Endothelial cell of umbilical vein (primary cell): ENCODE measurements at regions not wholly inside any gene's neighbourhood (a gene's known extent, or its start where the extent isn't known, plus 50 kb on each side); places are given as distances from the start of the nearest gene placed in this dataset.

Experiments
- BruUV-seq: library from RNA; stranded (reverse); fragments of 400-500 nt; replicated peaks from 2 replicates; lab custom pipeline; 2021; lab: Mats Ljungman, UMichigan
- CTCF ChIA-PET: fragments of 300-600, 350-600 bp; sonication (Branson Sonifier 250); formaldehyde crosslinking; loops from one replicate; lab custom pipeline; 2021; ENCODE audit warnings: antibody characterized with exemption, inconsistent platforms; lab: Charles Lee
- POLR2A ChIA-PET: fragments of 300-600, 350-600 bp; sonication (Branson Sonifier 250); formaldehyde crosslinking; loops from one replicate; lab custom pipeline; 2021; ENCODE audit warnings: antibody characterized with exemption, inconsistent platforms; lab: Charles Lee
- DNase-seq: peaks from one replicate; pipeline ENCODE4 v3.0.0-alpha.2; 2011; ENCODE audit warnings: low read depth, low spot score
- FAIRE-seq: peaks from 2 replicates; lab custom pipeline; 2011; peaks lifted over from hg19 to GRCh38; lab: Jason Lieb, UNC
- H2AFZ ChIP-seq: 2 replicates; pipeline ENCODE4 v1.6.0; 2012; ENCODE audit warnings: low read depth, low read length, control low read depth, inconsistent platforms
- H3K27ac ChIP-seq: 2 replicates; pipeline ENCODE4 v1.5.1; 2011; ENCODE audit warnings: low read depth, mild to moderate bottlenecking, control low read depth, low read length, moderate library complexity; ENCODE audit not compliant: insufficient read depth
- H3K27me3 ChIP-seq, 2 experiments: 2 replicates each; pipeline versions ENCODE4 v1.6.0 to v1.6.1; 2011; ENCODE audit warnings: low read length in 2 of 2, mixed read lengths in 1 of 2; ENCODE audit not compliant: control insufficient read depth in 2 of 2, insufficient read depth in 2 of 2
- H3K36me3 ChIP-seq, 2 experiments: 2 replicates in 1 of 2; 3 replicates in 1 of 2; pipeline ENCODE4 v1.5.1; 2011; ENCODE audit warnings: low read length in 2 of 2, mild to moderate bottlenecking in 1 of 2, moderate library complexity in 1 of 2; ENCODE audit not compliant: control insufficient read depth in 2 of 2, insufficient read depth in 2 of 2; ENCODE audit errors: extremely low read depth in 1 of 2
- H3K4me1 ChIP-seq: 3 replicates; pipeline ENCODE4 v1.5.1; 2011; ENCODE audit warnings: mild to moderate bottlenecking, low read length; ENCODE audit not compliant: control insufficient read depth, insufficient read depth; ENCODE audit errors: extremely low read depth
- H3K4me2 ChIP-seq: 2 replicates; pipeline ENCODE4 v1.6.1; 2011; ENCODE audit warnings: low read length, control low read depth, mixed read lengths; ENCODE audit not compliant: insufficient read depth
- H3K4me3 ChIP-seq, 3 experiments: fragments of 200-600 bp in 1 of 3; sonication (generic), shearing (Covaris generic) in 1 of 3; replicated peaks in 1 of 3; 2 replicates each; pipeline ENCODE4 v1.5.1; 2011 to 2016; ENCODE audit warnings: control low read depth in 3 of 3, low read length in 3 of 3, mild to moderate bottlenecking in 2 of 3, inconsistent platforms in 1 of 3, low read depth in 1 of 3, moderate library complexity in 1 of 3; ENCODE audit not compliant: insufficient read depth in 1 of 3
- H3K79me2 ChIP-seq: 2 replicates; pipeline ENCODE4 v1.6.0; 2012; ENCODE audit warnings: low read length, inconsistent platforms; ENCODE audit not compliant: control insufficient read depth, insufficient read depth
- H3K9ac ChIP-seq: replicated peaks from 2 replicates; pipeline ENCODE3; 2011; ENCODE audit warnings: low read length, control low read depth; ENCODE audit not compliant: insufficient read depth; ENCODE audit errors: extremely low read depth
- H3K9me1 ChIP-seq: replicated peaks from 3 replicates; pipeline ENCODE4 v1.6.0; 2011; ENCODE audit warnings: mild to moderate bottlenecking, low read length; ENCODE audit not compliant: control insufficient read depth, insufficient read depth; ENCODE audit errors: extremely low read depth
- H3K9me3 ChIP-seq: replicated peaks from 2 replicates; pipeline ENCODE4 v1.5.1; 2012; ENCODE audit warnings: low read length, inconsistent platforms; ENCODE audit not compliant: control insufficient read depth, insufficient read depth
- H4K20me1 ChIP-seq: replicated peaks from 2 replicates; pipeline ENCODE3; 2011; ENCODE audit warnings: mild to moderate bottlenecking, low read length; ENCODE audit not compliant: control insufficient read depth, insufficient read depth; ENCODE audit errors: extremely low read depth
- CTCF ChIP-seq, 2 donors: IDR thresholded peaks; 1 replicate in 1 of 2; 2 replicates in 1 of 2; pipeline ENCODE4 v1.5.1; 2011; ENCODE audit warnings: low read length in 2 of 2, mild to moderate bottlenecking in 2 of 2, moderate library complexity in 2 of 2, control low read depth in 1 of 2, inconsistent platforms in 1 of 2, low read depth in 1 of 2; ENCODE audit not compliant: insufficient read depth in 1 of 2; ENCODE audit errors: extremely low read depth in 1 of 2
- EZH2 ChIP-seq: IDR thresholded peaks from 2 replicates; pipeline ENCODE4 v1.6.1; 2012; ENCODE audit warnings: borderline replicate concordance, low read depth, mild to moderate bottlenecking, moderate library complexity, low read length, inconsistent platforms; ENCODE audit not compliant: severe bottlenecking
- FOS ChIP-seq: IDR thresholded peaks from 2 replicates; pipeline ENCODE4 v1.6.1; 2011; ENCODE audit warnings: mild to moderate bottlenecking, low read length, moderate library complexity, borderline replicate concordance; ENCODE audit not compliant: insufficient read depth
- GATA2 ChIP-seq: IDR thresholded peaks from 2 replicates; pipeline ENCODE4 v1.7.0; 2011; ENCODE audit warnings: low read depth, mild to moderate bottlenecking, moderate library complexity, mixed read lengths, low read length; ENCODE audit not compliant: insufficient read length, insufficient read depth
- JUN ChIP-seq: IDR thresholded peaks from 2 replicates; pipeline ENCODE4 v1.6.1; 2011; ENCODE audit warnings: borderline replicate concordance, low read depth; ENCODE audit not compliant: insufficient read length, insufficient read depth
- MAX ChIP-seq: IDR thresholded peaks from 2 replicates; pipeline ENCODE4 v1.6.1; 2011; ENCODE audit not compliant: insufficient read depth, insufficient read length
- MYC ChIP-seq: IDR thresholded peaks from one replicate; pipeline ENCODE4 v1.6.1; 2011; ENCODE audit warnings: mild to moderate bottlenecking, low read depth, low read length
- POLR2AphosphoS5 ChIP-seq: IDR thresholded peaks from 2 replicates; pipeline ENCODE4 v1.6.1; 2012; ENCODE audit warnings: low read depth, mild to moderate bottlenecking, control low read depth, low read length, moderate library complexity; ENCODE audit not compliant: insufficient read depth
- dilution Hi-C: fragments of 300-500 bp; cut with MboI; formaldehyde crosslinking; loops from one replicate; pipeline ENCODE4 v1.15.0; 2019; ENCODE audit warnings: low sequenced_read_pairs; ENCODE audit not compliant: extremely low pct_ligation_motif_present
- intact Hi-C: fragments of 100-400 bp; cut with micrococcal nuclease; formaldehyde crosslinking; loops from one replicate; pipeline ENCODE4 v1.10.0; 2022

GRCh38 chr12:131380965-131381705 is 329.8 kb upstream of the SFSWAP start:
- CTCF ChIA-PET: no interaction called here
- no TSS peak for BruUV-seq
- dilution Hi-C loops: no loop called here
- Histone ChIP-seq H3K4me3 (no peak overlapping the region), H4K20me1 (no peaks in the 10 kb centered on the region), H3K4me2 (no peak overlapping the region), H3K27ac (no peak overlapping the region), H3K4me1 (no peaks in the 10 kb centered on the region), H2AFZ (no peak overlapping the region), H3K79me2 (no peaks in the 10 kb centered on the region), H3K9me1 (no peaks in the 10 kb centered on the region), H3K36me3 (no peaks in the 10 kb centered on the region), H3K9ac (no peak overlapping the region), H3K27me3 (no peaks in the 10 kb centered on the region), H3K9me3 (no peaks in the 10 kb centered on the region)
- intact Hi-C loops: no loop called here
- FAIRE-seq: no peak
- TF ChIP-seq JUN: no peak
- no peak for TF ChIP-seq GATA2
- TF ChIP-seq FOS: no peak
- TF ChIP-seq MYC: no peak
- TF ChIP-seq POLR2AphosphoS5: no peak
- no peak for TF ChIP-seq CTCF (IDR thresholded peaks at IDR 0.05; ENCODE audit: extremely low read depth in 1 of 2, insufficient read depth in 1 of 2, low read depth in 1 of 2, low read length in 2 of 2)
- no peak for TF ChIP-seq MAX
- no peak for TF ChIP-seq EZH2
- no peak for DNase-seq
- POLR2A ChIA-PET: no interaction called here
